Spleen (tissue), 11 donors: ENCODE measurements at regions not wholly inside any gene's neighbourhood (a gene's known extent, or its start where the extent isn't known, plus 50 kb on each side); places are given as distances from the start of the nearest gene placed in this dataset.

Experiments used
- DNase-seq: peaks from one replicate; pipeline ENCODE4 v3.0.0-alpha.2; 2020
- H3K27ac ChIP-seq, 8 donors: fragments of 200-600 bp; sonication (generic) in 7 of 8; 1 replicate in 4 of 8; 2 replicates in 4 of 8; pipeline versions ENCODE4 v1.5.0 to v1.8.0; 2016 to 2021; ENCODE audit warnings: inconsistent platforms in 4 of 8, mild to moderate bottlenecking in 4 of 8, moderate library complexity in 1 of 8
- H3K27me3 ChIP-seq, 7 donors: fragments of 200-600 bp; sonication (generic) in 6 of 7; replicated peaks in 1 of 7; 1 replicate in 4 of 7; 2 replicates in 3 of 7; pipeline versions ENCODE4 v1.5.0 to v1.8.0; 2016 to 2021; ENCODE audit warnings: inconsistent platforms in 3 of 7, mild to moderate bottlenecking in 1 of 7
- H3K36me3 ChIP-seq, 6 donors: fragments of 200-600 bp; sonication (generic) in 5 of 6; 1 replicate in 4 of 6; 2 replicates in 2 of 6; pipeline versions ENCODE4 v1.5.0 to v1.8.0; 2016 to 2021; ENCODE audit warnings: inconsistent platforms in 2 of 6
- H3K4me1 ChIP-seq, 6 donors: fragments of 200-600 bp; sonication (generic) in 5 of 6; 1 replicate in 3 of 6; 2 replicates in 3 of 6; pipeline versions ENCODE4 v1.5.0 to v1.8.0; 2016 to 2021; ENCODE audit warnings: inconsistent platforms in 3 of 6
- H3K4me3 ChIP-seq, 8 donors: fragments of 200-600 bp; sonication (generic) in 7 of 8; 1 replicate in 4 of 8; 2 replicates in 4 of 8; pipeline versions ENCODE4 v1.5.0 to v1.8.0; 2016 to 2021; ENCODE audit warnings: inconsistent platforms in 4 of 8, mild to moderate bottlenecking in 4 of 8, moderate library complexity in 2 of 8
- H3K9me3 ChIP-seq, 8 donors: fragments of 200-600 bp; sonication (generic) in 7 of 8; 1 replicate in 4 of 8; 2 replicates in 4 of 8; pipeline versions ENCODE4 v1.5.0 to v1.8.0; 2016 to 2021; ENCODE audit warnings: inconsistent platforms in 4 of 8
- CTCF ChIP-seq, 11 experiments: fragments of 200-600 bp in 7 of 11; fragments of 450-650 bp in 4 of 11; sonication (generic) in 4 of 11; IDR thresholded peaks in 8 of 11; conservative IDR thresholded peaks in 3 of 11; 1 replicate in 7 of 11; 2 replicates in 4 of 11; pipeline versions ENCODE4 v1.4.0 to v1.8.0; 2016 to 2021; ENCODE audit warnings: antibody characterized with exemption in 11 of 11, inconsistent platforms in 4 of 11, mild to moderate bottlenecking in 1 of 11
- POLR2A ChIP-seq, 3 donors: fragments of 450-650 bp; IDR thresholded peaks; one replicate each; pipeline ENCODE4 v1.5.1; 2017; ENCODE audit warnings: antibody characterized with exemption in 3 of 3, mild to moderate bottlenecking in 1 of 3
- POLR2AphosphoS5 ChIP-seq, 3 donors: sonication (generic); formaldehyde crosslinking; IDR thresholded peaks; one replicate each; pipeline ENCODE4 v1.5.1; 2017; ENCODE audit warnings: antibody characterized with exemption in 3 of 3
- WGBS, 5 donors: extraction: QIAGEN DNeasy Blood & Tissue Kit in 3 of 5; methylation state at CpG; one replicate each; pipeline versions ENCODE4 v1.1.5 to v1.1.7; 2013 to 2018; 5-methylcytosine and 5-hydroxymethylcytosine counted together
- intact Hi-C: fragments of 100-400 bp; cut with DNase I; formaldehyde crosslinking; loops from one replicate; pipeline ENCODE4 v1.15.0; 2023; ENCODE audit warnings: low total_unique reads
- donor health status: healthy with polysubstance abuse.
- donor health status: DM: no; HTN: no; CAD: no; lungs with moderate emphysema.
- donor health status: DM: no; HTN: no; CAD: no.
- donor health status: Bipolar disorder and iron deficiency.
- donor health status: healthy.
- donor health status: DM: no; HTN: no; CAD: no.
- donor health status: DM: yes; HTN: yes; CAD: no.

GRCh38 chrX:99137488-99137887, 1272.6 kb downstream of the PCDH19 start:
- intact Hi-C loops, result no loop called here
- Histone ChIP-seq H3K27me3 (peaks cover 0 to 4% (median 0%) of the 10 kb centered on the region in 7 donors), H3K4me3 (no peak overlapping the region), H3K4me1 (no peaks in the 10 kb centered on the region), H3K36me3 (no peaks in the 10 kb centered on the region), H3K9me3 (no peaks in the 10 kb centered on the region), H3K27ac (no peak overlapping the region)
- no peak for DNase-seq
- 47 to 69% (median 53%) methylated on average over 3 of the region's 3 CpGs for WGBS, 5 donors
- TF ChIP-seq POLR2AphosphoS5 (IDR thresholded peaks at IDR 0.05), result no peak
- no peak for TF ChIP-seq POLR2A (IDR thresholded peaks at IDR 0.05)
- TF ChIP-seq CTCF (IDR thresholded peaks at IDR 0.05 in 8 of 11, conservative IDR thresholded peaks at IDR 0.05 in 3 of 11), result no peak

GRCh38 chrX:99117011-99117410, 1293.1 kb downstream of the PCDH19 start:
- Histone ChIP-seq H3K27me3 (no peaks in the 10 kb centered on the region), H3K9me3 (no peaks in the 10 kb centered on the region), H3K4me1 (no peaks in the 10 kb centered on the region), H3K27ac (no peak overlapping the region), H3K4me3 (no peak overlapping the region), H3K36me3 (no peaks in the 10 kb centered on the region)
- no peak for DNase-seq
- intact Hi-C loops, result no loop called here
- no peak for TF ChIP-seq CTCF (IDR thresholded peaks at IDR 0.05 in 8 of 11, conservative IDR thresholded peaks at IDR 0.05 in 3 of 11)
- WGBS, 5 donors, result 46 to 80% (median 57%) methylated on average over 2 of the region's 2 CpGs

- Histone ChIP-seq H3K4me1 (no peaks in the 10 kb centered on the region), H3K4me3 (no peak overlapping the region), H3K27me3 (no peaks in the 10 kb centered on the region), H3K36me3 (no peaks in the 10 kb centered on the region), H3K27ac (no peak overlapping the region), H3K9me3 (peaks cover 0 to 9% (median 5%) of the 10 kb centered on the region in 8 donors)
- DNase-seq, result no peak
- intact Hi-C loops, result no loop called here
- WGBS, 5 donors, result 50 to 63% (median 53%) methylated on average over 4 of the region's 4 CpGs
- TF ChIP-seq CTCF (IDR thresholded peaks at IDR 0.05 in 8 of 11, conservative IDR thresholded peaks at IDR 0.05 in 3 of 11), result no peak
- no peak for TF ChIP-seq POLR2AphosphoS5 (IDR thresholded peaks at IDR 0.05)
- TF ChIP-seq POLR2A (IDR thresholded peaks at IDR 0.05), result no peak
Measured at GRCh38 chrX:99095965-99096635, 1314.0 kb downstream of the PCDH19 start.

- H3K27ac ChIP-seq, result no peak overlapping the region
- no peak for DNase-seq
- WGBS, 5 donors, result 85 to 100% (median 96%) methylated on average over 1 of the region's 1 CpG
- TF ChIP-seq CTCF (IDR thresholded peaks at IDR 0.05 in 8 of 11, conservative IDR thresholded peaks at IDR 0.05 in 3 of 11) (no peak), POLR2A (IDR thresholded peaks at IDR 0.05) (no peak), POLR2AphosphoS5 (IDR thresholded peaks at IDR 0.05) (no peak)
- no peaks in the 10 kb centered on the region for H3K27me3 ChIP-seq
- intact Hi-C loops, result no loop called here
- no peaks in the 10 kb centered on the region for H3K4me1 ChIP-seq
- H3K36me3 ChIP-seq, result no peaks in the 10 kb centered on the region
- peaks cover 0 to 11% (median 5%) of the 10 kb centered on the region in 8 donors for H3K9me3 ChIP-seq
- H3K4me3 ChIP-seq, result no peak overlapping the region
Measured at GRCh38 chrX:99091459-99091858, 1318.6 kb downstream of the PCDH19 start.
